ENCODE measurements at regions not wholly inside any gene's neighbourhood (a gene's known extent, or its start where the extent isn't known, plus 50 kb on each side); places are given as distances from the start of the nearest gene placed in this dataset.
"Not testable (repeated sequence)": the region's sequence is repeated elsewhere in the genome, so short reads cannot be mapped to it uniquely, and the experiment has no call there.

GRCh38 chr6:74197310-74197709 is 501.3 kb downstream of the CD109 start:
- H3K9me3 ChIP-seq (ENCODE audit: control insufficient read depth in 2 of 2, insufficient read depth in 1 of 2, low read depth in 1 of 2, low read length in 1 of 2) = no peaks in the 10 kb centered on the region
- H3K27ac ChIP-seq (ENCODE audit: low read depth in 2 of 2, low read length in 1 of 2) = no peak overlapping the region
- no peaks in the 10 kb centered on the region for H3K36me3 ChIP-seq (ENCODE audit: control insufficient read depth in 2 of 2, insufficient read depth in 2 of 2, low read length in 1 of 2)
- no peak overlapping the region for H3K4me3 ChIP-seq (ENCODE audit: low read depth in 1 of 2, low read length in 2 of 2)
- H3K27me3 ChIP-seq (ENCODE audit: control insufficient read depth in 1 of 2, insufficient read depth in 2 of 2, low read length in 2 of 2) = no peaks in the 10 kb centered on the region
- H3K4me1 ChIP-seq (ENCODE audit: control insufficient read depth in 2 of 2, insufficient read depth in 2 of 2, low read length in 1 of 2) = no peaks in the 10 kb centered on the region

DNA sequence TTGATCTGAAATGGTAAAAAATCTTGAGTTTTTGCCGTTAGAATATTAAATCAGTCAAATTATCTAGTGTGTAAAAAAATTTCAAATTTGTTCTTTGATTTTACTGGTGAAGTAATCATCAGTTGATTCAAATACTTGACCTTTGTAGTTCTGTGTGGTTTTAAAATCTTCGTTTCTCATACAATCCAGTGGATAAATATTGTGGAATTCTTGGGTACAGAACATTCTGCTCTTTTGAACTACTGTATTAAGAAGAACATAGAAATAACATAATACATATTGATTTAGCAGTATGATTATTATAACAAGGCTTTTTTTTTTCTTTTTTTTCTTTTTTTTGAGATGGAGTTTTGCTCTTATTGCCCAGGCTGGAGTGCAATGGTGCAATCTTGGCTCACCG is 491.8 kb downstream of the CD109 start:
- Histone ChIP-seq H3K4me1 (ENCODE audit: control insufficient read depth in 2 of 2, insufficient read depth in 2 of 2, low read length in 1 of 2) (no peaks in the 10 kb centered on the region), H3K4me3 (ENCODE audit: low read depth in 1 of 2, low read length in 2 of 2) (no peak overlapping the region), H3K27ac (ENCODE audit: low read depth in 2 of 2, low read length in 1 of 2) (no peak overlapping the region), H3K27me3 (ENCODE audit: control insufficient read depth in 1 of 2, insufficient read depth in 2 of 2, low read length in 2 of 2) (no peaks in the 10 kb centered on the region), H3K36me3 (ENCODE audit: control insufficient read depth in 2 of 2, insufficient read depth in 2 of 2, low read length in 1 of 2) (no peaks in the 10 kb centered on the region), H3K9me3 (ENCODE audit: control insufficient read depth in 2 of 2, insufficient read depth in 1 of 2, low read depth in 1 of 2, low read length in 1 of 2) (no peaks in the 10 kb centered on the region)
- 85 to 87% methylated on average over 3 of the region's 3 CpGs for WGBS, 2 donors

DNA sequence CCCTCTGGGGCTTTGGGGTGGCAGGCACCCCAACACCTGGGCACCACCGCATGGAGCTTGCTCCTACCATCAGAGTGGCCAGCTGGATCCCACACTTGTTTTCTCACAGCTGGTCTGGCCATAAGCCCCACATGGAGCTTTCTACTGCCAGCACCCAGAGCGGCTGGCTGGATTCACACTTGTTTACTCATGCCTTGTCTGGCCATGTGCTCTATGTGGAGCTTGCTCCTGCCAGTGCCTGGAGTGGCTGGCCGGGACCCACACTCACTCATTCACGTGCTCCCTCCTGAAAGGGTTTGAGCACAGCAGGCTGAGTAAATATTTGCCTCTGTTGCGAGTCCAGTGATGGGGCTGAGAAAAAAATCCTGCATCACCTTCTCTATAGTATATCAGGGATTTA is 487.0 kb downstream of the CD109 start:
- WGBS, 2 donors = 44 to 48% methylated on average over 5 of the region's 5 CpGs
- Histone ChIP-seq H3K27me3 (ENCODE audit: control insufficient read depth in 1 of 2, insufficient read depth in 2 of 2, low read length in 2 of 2) (no peaks in the 10 kb centered on the region), H3K4me3 (ENCODE audit: low read depth in 1 of 2, low read length in 2 of 2) (no peak overlapping the region), H3K9me3 (ENCODE audit: control insufficient read depth in 2 of 2, insufficient read depth in 1 of 2, low read depth in 1 of 2, low read length in 1 of 2) (no peaks in the 10 kb centered on the region), H3K36me3 (ENCODE audit: control insufficient read depth in 2 of 2, insufficient read depth in 2 of 2, low read length in 1 of 2) (no peaks in the 10 kb centered on the region), H3K27ac (ENCODE audit: low read depth in 2 of 2, low read length in 1 of 2) (no peak overlapping the region), H3K4me1 (ENCODE audit: control insufficient read depth in 2 of 2, insufficient read depth in 2 of 2, low read length in 1 of 2) (no peaks in the 10 kb centered on the region)

DNA sequence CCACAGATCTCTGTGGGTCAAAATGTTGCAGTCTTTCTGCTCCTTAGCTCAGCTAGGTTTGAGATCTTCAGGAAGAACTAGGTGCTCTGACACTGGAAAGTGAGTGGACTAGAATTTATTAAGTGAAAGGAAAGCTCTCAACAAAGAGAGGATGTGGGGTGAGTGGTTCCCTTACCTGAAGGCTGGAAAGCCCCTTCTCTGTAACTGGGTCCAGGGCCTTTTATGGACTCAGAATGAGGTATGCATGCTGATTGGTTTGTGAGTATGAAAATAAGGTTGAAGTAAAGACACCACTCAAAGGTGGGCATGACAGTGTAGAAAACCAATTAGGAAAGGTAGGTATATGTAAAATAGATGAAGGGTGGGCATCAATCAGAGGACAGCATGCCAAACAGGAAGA is 485.5 kb downstream of the CD109 start:
- Histone ChIP-seq H3K27ac (ENCODE audit: low read depth in 2 of 2, low read length in 1 of 2) (no peak overlapping the region), H3K36me3 (ENCODE audit: control insufficient read depth in 2 of 2, insufficient read depth in 2 of 2, low read length in 1 of 2) (no peaks in the 10 kb centered on the region), H3K9me3 (ENCODE audit: control insufficient read depth in 2 of 2, insufficient read depth in 1 of 2, low read depth in 1 of 2, low read length in 1 of 2) (no peaks in the 10 kb centered on the region), H3K4me3 (ENCODE audit: low read depth in 1 of 2, low read length in 2 of 2) (no peak overlapping the region), H3K27me3 (ENCODE audit: control insufficient read depth in 1 of 2, insufficient read depth in 2 of 2, low read length in 2 of 2) (no peaks in the 10 kb centered on the region), H3K4me1 (ENCODE audit: control insufficient read depth in 2 of 2, insufficient read depth in 2 of 2, low read length in 1 of 2) (no peaks in the 10 kb centered on the region)

GRCh38 chr6:74177506-74177905 is 481.5 kb downstream of the CD109 start:
- Histone ChIP-seq H3K9me3 (ENCODE audit: control insufficient read depth in 2 of 2, insufficient read depth in 1 of 2, low read depth in 1 of 2, low read length in 1 of 2) (no peaks in the 10 kb centered on the region), H3K4me1 (ENCODE audit: control insufficient read depth in 2 of 2, insufficient read depth in 2 of 2, low read length in 1 of 2) (no peaks in the 10 kb centered on the region), H3K27ac (ENCODE audit: low read depth in 2 of 2, low read length in 1 of 2) (no peak overlapping the region), H3K36me3 (ENCODE audit: control insufficient read depth in 2 of 2, insufficient read depth in 2 of 2, low read length in 1 of 2) (no peaks in the 10 kb centered on the region), H3K4me3 (ENCODE audit: low read depth in 1 of 2, low read length in 2 of 2) (no peak overlapping the region), H3K27me3 (ENCODE audit: control insufficient read depth in 1 of 2, insufficient read depth in 2 of 2, low read length in 2 of 2) (no peaks in the 10 kb centered on the region)
- 67 to 73% methylated on average over 4 of the region's 4 CpGs for WGBS, 2 donors

GRCh38 chr6:74170550-74170949 is 474.5 kb downstream of the CD109 start:
- H3K9me3 ChIP-seq (ENCODE audit: control insufficient read depth in 2 of 2, insufficient read depth in 1 of 2, low read depth in 1 of 2, low read length in 1 of 2); H3K4me3 ChIP-seq (ENCODE audit: low read depth in 1 of 2, low read length in 2 of 2); H3K4me1 ChIP-seq (ENCODE audit: control insufficient read depth in 2 of 2, insufficient read depth in 2 of 2, low read length in 1 of 2); H3K27me3 ChIP-seq (ENCODE audit: control insufficient read depth in 1 of 2, insufficient read depth in 2 of 2, low read length in 2 of 2); H3K36me3 ChIP-seq (ENCODE audit: control insufficient read depth in 2 of 2, insufficient read depth in 2 of 2, low read length in 1 of 2); H3K27ac ChIP-seq (ENCODE audit: low read depth in 2 of 2, low read length in 1 of 2): not testable (repeated sequence)
- WGBS, 2 donors = 54 to 64% methylated on average over 2 of the region's 2 CpGs

DNA sequence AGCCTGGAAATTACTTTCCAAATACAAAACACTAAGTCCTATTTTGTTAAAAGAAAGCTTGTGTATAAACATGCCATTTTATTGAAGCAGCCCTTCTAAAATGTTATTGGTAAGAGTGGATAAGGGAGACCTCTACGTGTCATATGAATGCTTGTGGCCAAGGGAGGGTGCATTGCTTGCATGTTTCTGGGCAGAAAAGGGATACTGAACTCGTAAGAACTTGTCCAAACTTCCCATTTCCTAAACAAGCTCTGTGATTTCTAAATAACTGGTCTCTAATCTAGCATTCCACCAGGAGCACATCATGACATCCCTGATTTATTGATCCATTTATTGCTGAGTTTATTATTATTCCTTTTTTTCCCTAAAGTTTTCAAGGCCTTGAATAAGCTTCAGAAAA is 474.1 kb downstream of the CD109 start:
- H3K36me3 ChIP-seq (ENCODE audit: control insufficient read depth in 2 of 2, insufficient read depth in 2 of 2, low read length in 1 of 2) = no peaks in the 10 kb centered on the region
- 27 to 32% methylated on average over 2 of the region's 2 CpGs for WGBS, 2 donors
- H3K27me3 ChIP-seq (ENCODE audit: control insufficient read depth in 1 of 2, insufficient read depth in 2 of 2, low read length in 2 of 2) = no peaks in the 10 kb centered on the region
- H3K4me1 ChIP-seq (ENCODE audit: control insufficient read depth in 2 of 2, insufficient read depth in 2 of 2, low read length in 1 of 2) = no peaks in the 10 kb centered on the region
- H3K27ac ChIP-seq (ENCODE audit: low read depth in 2 of 2, low read length in 1 of 2) = no peak overlapping the region
- no peak overlapping the region for H3K4me3 ChIP-seq (ENCODE audit: low read depth in 1 of 2, low read length in 2 of 2)
- H3K9me3 ChIP-seq (ENCODE audit: control insufficient read depth in 2 of 2, insufficient read depth in 1 of 2, low read depth in 1 of 2, low read length in 1 of 2) = no peaks in the 10 kb centered on the region

DNA sequence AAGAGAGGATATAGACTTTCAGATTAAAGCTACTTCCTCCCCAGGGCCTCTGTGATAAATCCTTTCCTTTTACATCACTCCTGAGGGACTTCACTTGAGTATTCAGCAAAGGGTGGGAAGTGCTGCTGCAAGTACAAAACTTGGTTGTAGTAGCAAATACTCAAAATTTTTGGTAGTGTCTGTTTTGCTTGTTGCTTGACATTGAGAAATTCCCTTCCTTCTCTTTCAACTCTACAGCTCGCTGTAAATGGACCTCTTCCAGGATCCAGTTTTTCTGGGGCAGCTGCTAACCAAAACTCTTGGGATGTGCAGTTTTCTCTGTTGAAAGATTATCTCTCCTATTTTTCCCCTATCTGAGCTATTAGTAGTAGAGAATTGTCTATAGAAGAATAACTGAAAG is 472.0 kb downstream of the CD109 start:
- no peak overlapping the region for H3K4me3 ChIP-seq (ENCODE audit: low read depth in 1 of 2, low read length in 2 of 2)
- H3K36me3 ChIP-seq (ENCODE audit: control insufficient read depth in 2 of 2, insufficient read depth in 2 of 2, low read length in 1 of 2) = no peaks in the 10 kb centered on the region
- WGBS, 2 donors = 30 to 52% methylated on average over 1 of the region's 1 CpG
- no peaks in the 10 kb centered on the region for H3K27me3 ChIP-seq (ENCODE audit: control insufficient read depth in 1 of 2, insufficient read depth in 2 of 2, low read length in 2 of 2)
- no peak overlapping the region for H3K27ac ChIP-seq (ENCODE audit: low read depth in 2 of 2, low read length in 1 of 2)
- no peaks in the 10 kb centered on the region for H3K4me1 ChIP-seq (ENCODE audit: control insufficient read depth in 2 of 2, insufficient read depth in 2 of 2, low read length in 1 of 2)
- no peaks in the 10 kb centered on the region for H3K9me3 ChIP-seq (ENCODE audit: control insufficient read depth in 2 of 2, insufficient read depth in 1 of 2, low read depth in 1 of 2, low read length in 1 of 2)

DNA sequence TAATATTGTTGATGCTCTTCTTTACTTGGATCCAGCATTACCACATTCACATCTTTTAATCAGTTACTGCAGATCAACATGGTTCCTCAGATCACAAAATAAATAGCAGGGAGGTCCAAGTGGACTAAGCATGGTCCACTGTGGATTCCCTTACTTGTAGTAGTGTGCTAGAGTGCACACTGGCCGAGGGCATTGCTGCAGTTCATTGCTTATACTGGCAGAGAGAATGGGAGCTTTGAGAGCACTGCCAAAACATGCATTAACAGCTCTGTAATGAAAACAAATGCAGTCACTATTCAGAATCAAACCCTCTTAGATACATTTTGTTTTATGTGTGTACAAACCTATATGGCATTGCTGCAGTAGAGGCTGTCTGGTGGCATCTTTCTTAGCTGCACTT is 471.5 kb downstream of the CD109 start:
- Histone ChIP-seq H3K36me3 (ENCODE audit: control insufficient read depth in 2 of 2, insufficient read depth in 2 of 2, low read length in 1 of 2) (no peaks in the 10 kb centered on the region), H3K27ac (ENCODE audit: low read depth in 2 of 2, low read length in 1 of 2) (no peak overlapping the region), H3K4me1 (ENCODE audit: control insufficient read depth in 2 of 2, insufficient read depth in 2 of 2, low read length in 1 of 2) (no peaks in the 10 kb centered on the region), H3K4me3 (ENCODE audit: low read depth in 1 of 2, low read length in 2 of 2) (no peak overlapping the region), H3K27me3 (ENCODE audit: control insufficient read depth in 1 of 2, insufficient read depth in 2 of 2, low read length in 2 of 2) (no peaks in the 10 kb centered on the region), H3K9me3 (ENCODE audit: control insufficient read depth in 2 of 2, insufficient read depth in 1 of 2, low read depth in 1 of 2, low read length in 1 of 2) (no peaks in the 10 kb centered on the region)
- WGBS, 2 donors = 18 to 32% methylated on average over 1 of the region's 1 CpG

GRCh38 chr6:74166849-74167248 is 470.8 kb downstream of the CD109 start:
- no peaks in the 10 kb centered on the region for H3K9me3 ChIP-seq (ENCODE audit: control insufficient read depth in 2 of 2, insufficient read depth in 1 of 2, low read depth in 1 of 2, low read length in 1 of 2)
- H3K4me1 ChIP-seq (ENCODE audit: control insufficient read depth in 2 of 2, insufficient read depth in 2 of 2, low read length in 1 of 2) = no peaks in the 10 kb centered on the region
- H3K27me3 ChIP-seq (ENCODE audit: control insufficient read depth in 1 of 2, insufficient read depth in 2 of 2, low read length in 2 of 2) = no peaks in the 10 kb centered on the region
- 38 to 46% methylated on average over 2 of the region's 2 CpGs for WGBS, 2 donors
- H3K4me3 ChIP-seq (ENCODE audit: low read depth in 1 of 2, low read length in 2 of 2) = no peak overlapping the region
- no peaks in the 10 kb centered on the region for H3K36me3 ChIP-seq (ENCODE audit: control insufficient read depth in 2 of 2, insufficient read depth in 2 of 2, low read length in 1 of 2)
- no peak overlapping the region for H3K27ac ChIP-seq (ENCODE audit: low read depth in 2 of 2, low read length in 1 of 2)
